SHP77 treated with DMSO at 0.1 percent for 48 hours (cell line): ENCODE measurements at regions not wholly inside any gene's neighbourhood (a gene's known extent, or its start where the extent isn't known, plus 50 kb on each side); places are given as distances from the start of the nearest gene placed in this dataset.
"Not testable (repeated sequence)": the region's sequence is repeated elsewhere in the genome, so short reads cannot be mapped to it uniquely, and the experiment has no call there.

Experiments used
- DNase-seq: peaks from one replicate; lab custom pipeline; 2025; lab: John Stamatoyannopoulos, UW

- DNase-seq = no peak
Observed at GRCh38 chr7:106523482-106523881, 137.5 kb downstream of the CCDC71L start.

DNA sequence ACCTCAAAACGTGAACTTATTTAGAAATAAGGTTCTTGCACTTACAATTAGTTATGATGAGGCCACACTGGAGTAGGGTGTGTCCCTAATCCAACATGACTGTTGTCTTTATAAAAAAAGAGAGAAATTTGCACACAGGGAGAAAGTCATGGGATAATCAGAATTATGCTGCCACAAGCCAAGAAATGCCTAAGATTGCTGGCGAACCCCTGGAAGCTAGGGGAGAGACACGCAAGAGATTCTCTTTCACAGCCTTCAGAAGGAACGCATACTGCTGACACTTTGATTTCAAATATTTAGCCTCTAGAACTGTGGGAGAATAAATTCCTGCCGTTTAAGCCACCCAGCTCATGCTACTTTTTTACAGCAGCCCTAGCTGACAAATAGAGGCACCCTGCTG lies 138.3 kb downstream of the CCDC71L start:
- no peak for DNase-seq

DNA sequence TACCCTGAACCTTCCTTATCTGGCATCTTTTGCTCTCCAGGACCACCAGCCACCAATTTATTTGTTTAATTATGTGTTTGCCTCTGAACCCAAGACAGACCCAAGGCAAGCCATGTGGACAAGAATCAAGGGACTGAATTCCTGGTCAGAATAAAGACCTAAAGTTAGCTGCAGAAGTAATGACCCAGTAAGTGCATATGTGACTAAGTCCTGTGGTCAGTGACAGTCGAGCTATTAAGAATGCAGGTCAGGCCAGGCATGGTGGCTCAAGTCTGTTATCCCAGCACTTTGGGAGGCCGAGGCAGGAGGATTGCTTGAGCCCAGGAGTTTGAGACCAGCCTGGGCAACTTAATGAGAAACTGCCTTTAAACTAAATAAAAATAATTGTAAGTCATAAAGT lies 139.4 kb downstream of the CCDC71L start:
- DNase-seq = no peak

DNA sequence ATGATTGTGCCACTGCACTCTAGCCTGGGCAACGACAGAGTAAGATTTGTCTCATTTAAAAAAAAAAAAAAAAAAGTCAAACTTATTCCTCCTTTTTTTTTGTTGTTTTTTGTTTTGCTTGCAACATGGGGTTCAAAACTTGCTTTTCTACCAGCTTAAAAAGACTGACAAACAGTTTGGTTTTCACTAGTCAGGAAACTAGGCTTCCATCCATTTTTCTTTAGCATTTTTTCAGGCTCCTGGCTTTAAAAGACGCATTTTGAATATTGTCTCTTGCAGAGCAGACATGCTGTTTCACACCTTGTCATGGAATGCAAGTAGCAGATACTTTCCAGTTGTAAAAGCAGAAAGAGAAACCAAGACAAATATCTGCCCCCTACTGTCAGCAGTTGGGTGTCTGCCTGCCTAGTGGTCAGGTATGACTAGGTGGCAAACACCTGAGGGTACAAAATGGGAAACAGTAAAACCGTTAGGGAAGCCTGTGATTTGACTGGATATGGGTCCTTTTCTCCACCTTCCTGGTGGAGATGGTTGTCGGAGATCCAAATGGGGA lies 139.9 kb downstream of the CCDC71L start:
- DNase-seq = no peak

- no peak for DNase-seq
Observed at GRCh38 chr7:106518967-106519366, 142.0 kb downstream of the CCDC71L start.

DNA sequence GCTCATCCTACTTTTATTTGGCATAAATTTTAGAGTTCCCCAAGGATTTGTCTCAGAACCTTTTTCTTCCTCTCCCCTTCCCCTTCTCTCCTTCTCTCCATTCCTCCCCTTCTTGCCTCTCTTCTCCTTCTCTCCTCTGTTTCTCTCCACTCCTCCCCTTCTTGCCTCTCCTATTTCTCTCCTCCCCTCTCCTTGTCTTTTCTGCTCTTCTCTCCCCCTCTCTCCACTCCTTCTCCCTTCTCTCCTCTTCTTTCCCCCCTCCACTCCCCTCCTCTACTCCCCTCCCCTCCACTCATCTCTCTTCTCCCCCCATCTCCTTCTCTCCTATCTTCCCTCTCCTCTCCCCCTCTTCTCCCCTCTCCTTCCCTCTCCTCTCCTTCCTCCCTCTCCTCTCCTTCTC lies 142.7 kb downstream of the CCDC71L start:
- DNase-seq = no peak

DNA sequence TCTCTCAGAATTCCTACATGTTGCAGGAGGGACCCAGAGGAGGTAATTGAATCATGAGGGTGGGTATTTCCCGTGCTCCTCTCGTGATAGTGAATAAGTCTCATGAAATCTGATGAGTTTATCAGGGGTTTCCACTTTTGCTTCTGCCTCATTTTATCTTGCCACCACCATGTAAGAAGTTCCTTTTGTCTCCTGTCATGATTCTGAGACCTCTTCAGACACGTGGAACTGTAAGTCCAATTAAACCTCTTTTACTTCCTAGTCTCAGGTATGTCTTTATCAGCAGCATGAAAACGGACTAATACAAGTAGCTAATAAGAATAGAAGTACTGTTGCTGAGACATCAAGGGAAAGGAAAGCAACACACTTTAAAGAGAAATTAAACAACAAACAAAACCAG lies 143.4 kb downstream of the CCDC71L start:
- no peak for DNase-seq

DNA sequence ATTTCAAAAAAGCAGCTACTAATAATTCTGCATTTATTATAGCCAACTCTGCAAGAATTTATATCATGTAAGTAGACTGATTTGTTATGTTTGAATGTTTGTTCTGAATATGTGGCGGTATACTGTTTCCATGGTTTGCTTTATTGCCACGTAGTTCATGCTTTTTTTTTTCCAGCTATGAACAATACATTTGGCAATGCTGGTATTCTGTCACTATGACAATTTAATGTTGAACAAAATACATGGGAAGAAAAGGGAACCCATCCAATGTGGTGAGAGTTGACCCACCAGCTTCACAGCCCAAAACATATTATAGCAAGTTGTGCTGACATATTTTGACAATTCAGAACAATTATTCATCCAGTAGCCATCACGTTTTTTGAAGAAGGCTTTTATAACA lies 145.6 kb downstream of the CCDC71L start:
- no peak for DNase-seq

DNA sequence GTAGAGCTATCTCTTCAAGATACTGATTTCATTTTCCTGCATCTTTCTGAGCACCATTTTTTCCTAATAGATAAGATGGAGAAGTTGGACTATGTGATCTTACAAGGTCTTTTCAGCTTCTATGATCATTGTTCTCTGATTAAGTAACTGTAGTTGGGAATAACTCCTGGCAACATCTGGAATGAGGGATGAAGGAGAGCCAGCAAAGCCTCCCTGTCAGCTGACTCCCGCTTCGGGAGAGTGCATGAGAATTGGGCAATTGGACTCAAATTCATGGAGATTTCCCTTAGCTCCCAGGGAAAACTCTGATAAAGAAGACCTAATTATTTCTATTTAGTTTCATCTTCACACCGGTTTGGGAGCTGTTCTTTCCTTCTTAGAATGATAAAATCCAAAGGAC lies 146.1 kb downstream of the CCDC71L start:
- no peak for DNase-seq

DNA sequence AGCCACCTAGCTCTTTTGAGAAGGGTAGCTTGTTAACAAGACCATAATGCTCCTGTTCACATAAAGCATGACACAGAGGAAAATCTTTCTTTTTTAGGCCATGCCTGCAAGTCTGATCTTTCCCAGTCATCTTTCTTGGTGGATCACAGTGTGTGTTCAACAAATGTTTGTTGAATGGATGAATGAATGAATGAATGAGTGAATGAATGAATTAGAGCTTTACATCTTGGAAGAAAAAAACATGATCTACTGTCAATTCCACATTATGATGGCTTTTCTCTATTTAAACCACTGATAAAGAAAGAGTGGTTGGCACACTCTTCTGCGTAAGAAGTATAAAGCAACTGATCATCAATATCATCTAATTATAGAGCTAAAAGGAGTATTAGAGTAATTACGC lies 148.7 kb downstream of the CCDC71L start:
- DNase-seq = no peak

- no peak for DNase-seq
Observed at GRCh38 chr7:106504645-106505044, 156.3 kb downstream of the CCDC71L start.

GRCh38 chr7:106504207-106504606 lies 156.8 kb downstream of the CCDC71L start:
- DNase-seq = no peak

DNA sequence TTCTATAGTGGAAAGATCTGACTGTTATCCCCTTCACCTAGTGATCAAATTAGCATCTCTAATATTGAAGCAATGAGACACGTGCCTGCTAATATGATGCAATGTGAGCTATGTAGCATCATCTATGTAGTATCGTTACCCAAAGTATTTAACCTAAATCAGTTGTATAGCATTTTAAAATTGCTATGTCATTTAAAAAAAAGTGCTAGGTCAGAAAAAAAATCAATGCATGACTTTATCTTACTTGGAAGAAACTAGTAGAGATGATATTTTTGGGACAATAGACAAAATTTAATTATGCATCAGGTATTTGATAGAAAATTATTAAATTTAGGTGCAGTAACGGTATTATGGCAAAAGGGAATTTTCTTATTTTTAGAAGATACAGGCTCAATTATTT lies 157.3 kb downstream of the CCDC71L start:
- DNase-seq = no peak

GRCh38 chr7:106501605-106502580 lies 159.1 kb downstream of the CCDC71L start:
- no peak for DNase-seq

- DNase-seq = no peak
Observed at GRCh38 chr7:106499897-106500296, 161.1 kb downstream of the CCDC71L start.

DNA sequence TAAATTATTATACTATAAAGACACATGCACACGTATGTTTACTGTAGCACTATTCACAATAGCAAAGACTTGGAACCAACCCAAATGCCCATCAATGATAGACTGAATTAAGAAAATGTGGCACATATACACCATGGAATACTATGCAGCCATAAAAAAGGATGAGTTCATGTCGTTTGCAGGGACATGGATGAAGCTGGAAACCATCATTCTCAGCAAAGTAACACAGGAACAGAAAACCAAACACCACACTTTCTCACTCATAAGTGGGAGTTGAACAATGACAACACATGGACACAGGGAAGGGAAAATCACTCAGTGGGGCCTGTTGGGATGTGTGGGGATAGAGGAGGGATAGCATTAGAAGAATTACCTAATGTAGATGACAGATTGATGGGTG lies 163.0 kb downstream of the CCDC71L start:
- DNase-seq = not testable (repeated sequence)

GRCh38 chr7:106493041-106493731 lies 167.8 kb downstream of the CCDC71L start:
- DNase-seq = no peak

DNA sequence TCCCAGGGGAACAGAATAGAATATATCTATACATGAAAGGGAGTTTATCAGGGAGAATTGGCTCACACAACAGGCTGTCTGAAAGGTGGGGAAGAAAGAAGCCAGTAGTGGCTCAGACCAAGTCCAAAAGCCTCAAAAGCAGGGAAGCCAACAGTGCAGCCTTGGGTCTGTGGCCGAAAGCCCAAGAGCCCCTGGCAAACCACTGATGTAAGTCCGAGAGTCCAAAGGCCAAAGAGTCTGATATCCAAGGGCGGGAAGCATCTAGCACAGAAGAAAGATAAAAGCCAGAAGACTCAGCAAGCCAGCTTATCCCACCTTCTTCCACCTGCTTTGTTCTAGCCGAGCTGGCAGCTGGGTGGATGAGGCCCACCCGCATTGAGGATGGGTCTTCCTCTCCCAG lies 172.5 kb downstream of the CCDC71L start:
- no peak for DNase-seq

DNA sequence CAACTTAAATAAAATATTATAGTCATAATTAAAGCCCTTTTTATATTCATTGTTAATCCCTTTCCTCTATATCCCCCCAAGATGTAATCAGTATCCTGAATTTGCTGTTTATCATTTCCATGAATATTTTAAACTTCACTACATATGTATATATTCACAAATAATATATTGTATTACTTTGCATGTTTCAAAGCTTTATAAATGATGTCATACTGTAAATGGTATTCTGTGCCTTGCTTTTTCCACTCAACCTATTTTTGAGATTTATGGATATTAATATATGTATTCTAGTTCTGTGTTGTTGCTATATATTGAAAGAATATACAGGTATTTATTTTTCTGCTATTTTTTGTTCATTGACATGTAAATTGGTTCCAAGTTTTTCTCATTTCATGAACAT lies 173.1 kb downstream of the CCDC71L start:
- no peak for DNase-seq

DNA sequence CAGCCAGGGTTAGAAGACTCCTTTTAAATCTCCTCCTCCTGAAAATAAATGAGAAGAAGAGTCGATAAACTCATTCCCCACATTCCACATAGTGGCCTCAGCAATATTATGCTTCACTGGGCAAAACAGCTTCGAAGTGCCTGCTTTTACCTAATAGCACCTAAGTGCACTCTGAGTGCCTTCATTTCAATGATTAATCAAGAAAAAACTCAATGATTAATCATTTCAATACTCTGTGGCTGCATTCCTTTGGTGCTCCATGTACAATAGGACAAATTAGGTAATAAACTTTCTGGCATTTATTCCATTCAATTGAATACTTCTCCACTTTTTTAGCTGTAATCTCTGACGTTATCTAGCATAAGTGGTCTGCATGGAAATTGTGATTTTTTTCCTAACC lies 174.6 kb downstream of the CCDC71L start:
- no peak for DNase-seq

- no peak for DNase-seq
Observed at GRCh38 chr7:106485919-106486318, 175.0 kb downstream of the CCDC71L start.

- DNase-seq = no peak
Observed at GRCh38 chr7:106485031-106485551, 175.9 kb downstream of the CCDC71L start.

DNA sequence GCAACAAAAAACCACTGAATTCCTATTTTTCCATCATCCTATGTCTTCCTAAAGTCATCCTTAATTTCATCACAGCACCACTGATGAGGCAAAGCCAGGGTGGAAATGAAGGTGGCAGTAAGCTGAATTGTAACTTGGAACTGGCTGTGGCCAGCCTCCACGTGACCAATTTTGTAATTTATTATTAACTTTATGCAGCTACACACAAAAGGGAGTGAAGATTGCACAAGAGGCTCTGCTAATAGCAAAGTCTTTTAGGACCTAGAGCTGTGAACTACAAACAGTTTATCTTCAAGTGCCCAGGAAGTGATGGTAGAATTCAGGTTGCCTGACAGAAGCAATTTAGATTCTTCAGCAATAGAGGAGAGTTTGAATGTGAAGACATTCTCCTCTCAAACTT lies 176.4 kb downstream of the CCDC71L start:
- no peak for DNase-seq
